ENCODE measurements at regions not wholly inside any gene's neighbourhood (a gene's known extent, or its start where the extent isn't known, plus 50 kb on each side); places are given as distances from the start of the nearest gene placed in this dataset.
"Not testable (repeated sequence)": the region's sequence is repeated elsewhere in the genome, so short reads cannot be mapped to it uniquely, and the experiment has no call there.

GRCh38 chr2:87263868-87264518 lies 242.3 kb upstream of the PLGLB1 start:
- DNase-seq (ENCODE audit: low spot score), result not testable (repeated sequence)

GRCh38 chr2:87275192-87275591 lies 253.5 kb upstream of the PLGLB1 start:
- DNase-seq (ENCODE audit: low spot score), result not testable (repeated sequence)

- not testable (repeated sequence) for DNase-seq (ENCODE audit: low spot score)
Observed at GRCh38 chr2:87275974-87276629, 254.5 kb upstream of the PLGLB1 start.

GRCh38 chr2:87276673-87277072 lies 255.0 kb upstream of the PLGLB1 start:
- DNase-seq (ENCODE audit: low spot score), result not testable (repeated sequence)

GRCh38 chr2:87277734-87278133 lies 256.1 kb upstream of the PLGLB1 start:
- DNase-seq (ENCODE audit: low spot score), result not testable (repeated sequence)

GRCh38 chr2:87280596-87281355 lies 259.1 kb upstream of the PLGLB1 start:
- DNase-seq (ENCODE audit: low spot score), result not testable (repeated sequence)

GRCh38 chr2:87283735-87284470 lies 262.3 kb upstream of the PLGLB1 start:
- DNase-seq (ENCODE audit: low spot score), result not testable (repeated sequence)

GRCh38 chr2:87284471-87284772 lies 262.8 kb upstream of the PLGLB1 start:
- not testable (repeated sequence) for DNase-seq (ENCODE audit: low spot score)

- DNase-seq (ENCODE audit: low spot score), result not testable (repeated sequence)
Observed at GRCh38 chr2:87285139-87285538, 263.5 kb upstream of the PLGLB1 start.

GRCh38 chr2:87290566-87291307 lies 269.1 kb upstream of the PLGLB1 start:
- not testable (repeated sequence) for DNase-seq (ENCODE audit: low spot score)

- DNase-seq (ENCODE audit: low spot score), result not testable (repeated sequence)
Observed at GRCh38 chr2:87291400-87292200, 270.0 kb upstream of the PLGLB1 start.

- not testable (repeated sequence) for DNase-seq (ENCODE audit: low spot score)
Observed at GRCh38 chr2:87293931-87294594, 272.4 kb upstream of the PLGLB1 start.

GRCh38 chr2:87295135-87295534 lies 273.5 kb upstream of the PLGLB1 start:
- not testable (repeated sequence) for DNase-seq (ENCODE audit: low spot score)

- not testable (repeated sequence) for DNase-seq (ENCODE audit: low spot score)
Observed at GRCh38 chr2:87301349-87301748, 279.7 kb upstream of the PLGLB1 start.

- DNase-seq (ENCODE audit: low spot score), result not testable (repeated sequence)
Observed at GRCh38 chr2:87301871-87302270, 280.2 kb upstream of the PLGLB1 start.

- DNase-seq (ENCODE audit: low spot score), result not testable (repeated sequence)
Observed at GRCh38 chr2:87308621-87309020, 287.0 kb upstream of the PLGLB1 start.

GRCh38 chr2:87309785-87310184 lies 288.1 kb upstream of the PLGLB1 start:
- DNase-seq (ENCODE audit: low spot score), result not testable (repeated sequence)

- DNase-seq (ENCODE audit: low spot score), result not testable (repeated sequence)
Observed at GRCh38 chr2:87311896-87312441, 290.3 kb upstream of the PLGLB1 start.

- not testable (repeated sequence) for DNase-seq (ENCODE audit: low spot score)
Observed at GRCh38 chr2:87314622-87315021, 293.0 kb upstream of the PLGLB1 start.

Measured in kidney capillary endothelial cell (primary cell).